ENCODE measurements at regions not wholly inside any gene's neighbourhood (a gene's known extent, or its start where the extent isn't known, plus 50 kb on each side); places are given as distances from the start of the nearest gene placed in this dataset.

DNA sequence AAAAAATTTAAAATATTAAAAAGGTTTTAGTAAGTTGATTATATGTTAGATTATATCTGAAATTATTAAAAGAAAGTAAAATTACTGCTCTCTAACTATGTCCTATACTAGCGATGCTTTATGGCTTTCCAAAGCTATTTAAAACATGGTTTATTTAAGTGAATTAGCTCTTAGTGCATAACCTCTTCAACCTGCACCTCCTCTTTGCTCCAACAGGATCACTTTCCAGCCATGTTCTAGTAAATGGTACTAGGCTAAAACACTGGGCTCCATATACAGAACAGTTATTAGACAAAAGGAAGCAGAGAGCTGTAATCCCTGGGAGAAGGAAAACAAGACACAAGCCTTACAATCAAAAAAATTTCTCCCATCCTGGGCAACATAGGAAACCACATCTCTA lies 314.9 kb upstream of the ECI2 start:
- no peak overlapping the region for H3K27ac Mint-ChIP-seq
- DNase-seq: no peak
- H3K36me3 Mint-ChIP-seq (ENCODE audit: low read depth): no peaks in the 10 kb centered on the region
- intact Hi-C loops (cut with micrococcal nuclease): no loop called here
- no peaks in the 10 kb centered on the region for H3K27me3 Mint-ChIP-seq
- no peaks in the 10 kb centered on the region for H3K4me1 Mint-ChIP-seq
- no peak overlapping the region for H3K4me3 Mint-ChIP-seq
- H3K9me3 Mint-ChIP-seq: no peaks in the 10 kb centered on the region

DNA sequence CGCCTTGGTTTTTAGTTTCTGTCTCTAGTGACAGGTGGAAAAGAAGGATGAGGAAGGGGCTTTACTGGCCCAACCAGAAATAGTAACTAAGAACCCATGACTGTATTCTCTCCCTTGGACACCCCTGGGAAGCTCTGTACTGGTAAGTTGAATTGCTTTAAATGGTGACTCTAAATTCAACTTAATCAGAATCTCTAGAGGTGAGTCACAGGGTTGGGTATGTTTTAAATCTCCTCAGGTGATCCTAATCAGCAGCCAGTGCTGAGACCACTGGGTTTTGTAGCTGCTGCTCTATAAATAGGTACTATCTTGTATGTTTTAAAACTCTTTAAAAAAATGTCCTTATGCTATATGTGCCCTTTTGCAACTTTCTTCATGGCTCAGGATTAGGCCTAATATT lies 314.0 kb upstream of the ECI2 start:
- no peaks in the 10 kb centered on the region for H3K4me1 Mint-ChIP-seq
- DNase-seq: no peak
- intact Hi-C loops (cut with micrococcal nuclease): no loop called here
- H3K9me3 Mint-ChIP-seq: no peaks in the 10 kb centered on the region
- no peaks in the 10 kb centered on the region for H3K36me3 Mint-ChIP-seq (ENCODE audit: low read depth)
- H3K27me3 Mint-ChIP-seq: no peaks in the 10 kb centered on the region
- no peak overlapping the region for H3K4me3 Mint-ChIP-seq
- no peak overlapping the region for H3K27ac Mint-ChIP-seq

DNA sequence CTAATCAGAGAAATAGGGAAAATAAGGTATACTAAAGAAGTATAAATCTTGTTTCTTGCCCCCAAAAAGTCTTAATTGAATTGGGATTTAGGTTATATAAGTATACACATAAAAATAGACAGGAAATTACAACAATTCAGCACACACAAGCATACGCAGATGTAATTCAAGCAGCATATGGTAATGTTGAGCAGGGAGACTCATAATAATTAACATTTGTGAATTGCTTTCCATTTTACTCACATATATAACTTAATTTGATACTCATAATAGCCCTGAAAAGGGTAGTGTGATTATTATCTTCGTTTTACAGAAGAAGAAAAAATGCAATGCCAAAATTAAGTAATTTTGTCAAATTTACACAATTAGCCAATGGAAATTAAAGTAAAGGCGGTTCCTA lies 313.5 kb upstream of the ECI2 start:
- Mint-ChIP-seq H3K4me3 (no peak overlapping the region), H3K4me1 (no peaks in the 10 kb centered on the region), H3K36me3 (ENCODE audit: low read depth) (no peaks in the 10 kb centered on the region), H3K9me3 (no peaks in the 10 kb centered on the region), H3K27me3 (no peaks in the 10 kb centered on the region), H3K27ac (no peak overlapping the region)
- intact Hi-C loops (cut with micrococcal nuclease): no loop called here
- DNase-seq: no peak

DNA sequence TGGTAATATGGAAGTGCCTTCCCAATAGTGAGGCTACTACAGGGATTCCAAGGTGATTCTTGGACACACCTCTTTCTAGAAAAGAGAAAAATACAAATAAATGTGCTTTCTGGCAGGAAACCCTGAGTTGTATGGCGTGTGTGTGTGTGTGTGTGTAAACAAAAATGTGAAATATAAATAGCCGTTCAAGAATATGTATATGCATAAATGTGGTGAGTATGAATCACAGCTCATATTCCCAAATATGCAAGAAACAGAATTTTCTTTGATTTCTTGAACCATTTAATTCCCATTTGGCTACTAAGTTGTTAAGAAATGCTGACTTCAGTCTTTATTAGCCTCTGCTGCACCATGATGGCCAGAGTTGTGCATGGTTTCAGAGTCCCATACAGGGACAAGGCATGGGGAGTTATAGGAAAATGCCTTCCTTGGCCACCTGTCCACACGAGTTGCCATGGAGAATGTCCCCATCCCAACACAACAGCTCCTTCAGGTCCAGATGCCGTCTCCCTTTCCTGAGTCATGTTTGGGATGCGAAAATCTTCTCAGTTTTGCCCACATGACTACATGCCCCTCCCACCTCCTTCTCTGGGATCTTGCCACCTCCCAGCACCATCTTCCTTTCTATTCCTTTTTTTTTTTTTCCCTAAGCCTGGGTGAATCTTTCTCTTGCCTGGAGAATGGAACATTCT lies 312.4 kb upstream of the ECI2 start:
- no peak overlapping the region for H3K27ac Mint-ChIP-seq
- no peaks in the 10 kb centered on the region for H3K36me3 Mint-ChIP-seq (ENCODE audit: low read depth)
- no peaks in the 10 kb centered on the region for H3K27me3 Mint-ChIP-seq
- DNase-seq: no peak
- H3K4me3 Mint-ChIP-seq: no peak overlapping the region
- intact Hi-C loops (cut with micrococcal nuclease): no loop called here
- H3K4me1 Mint-ChIP-seq: no peaks in the 10 kb centered on the region
- H3K9me3 Mint-ChIP-seq: no peaks in the 10 kb centered on the region

DNA sequence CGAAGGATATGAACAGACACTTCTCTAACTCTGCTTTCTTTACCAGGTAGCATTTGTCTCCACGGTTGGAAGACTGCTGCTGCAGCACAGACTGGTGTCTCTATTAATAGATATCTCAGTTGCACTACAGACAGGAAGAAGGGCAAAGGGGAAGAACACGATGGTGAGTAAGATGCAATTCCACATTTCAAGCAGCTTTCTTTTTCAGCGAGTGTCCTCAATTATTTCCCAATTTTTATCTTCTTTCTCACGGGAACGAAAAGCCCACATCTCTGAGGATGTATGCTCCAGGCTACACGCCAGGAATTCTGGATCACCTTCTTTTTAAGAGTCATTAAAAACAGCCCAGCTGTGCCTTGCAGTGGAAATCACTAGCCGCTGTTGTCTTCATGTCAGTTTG lies 311.6 kb upstream of the ECI2 start:
- intact Hi-C loops (cut with micrococcal nuclease): no loop called here
- no peak overlapping the region for H3K27ac Mint-ChIP-seq

DNA sequence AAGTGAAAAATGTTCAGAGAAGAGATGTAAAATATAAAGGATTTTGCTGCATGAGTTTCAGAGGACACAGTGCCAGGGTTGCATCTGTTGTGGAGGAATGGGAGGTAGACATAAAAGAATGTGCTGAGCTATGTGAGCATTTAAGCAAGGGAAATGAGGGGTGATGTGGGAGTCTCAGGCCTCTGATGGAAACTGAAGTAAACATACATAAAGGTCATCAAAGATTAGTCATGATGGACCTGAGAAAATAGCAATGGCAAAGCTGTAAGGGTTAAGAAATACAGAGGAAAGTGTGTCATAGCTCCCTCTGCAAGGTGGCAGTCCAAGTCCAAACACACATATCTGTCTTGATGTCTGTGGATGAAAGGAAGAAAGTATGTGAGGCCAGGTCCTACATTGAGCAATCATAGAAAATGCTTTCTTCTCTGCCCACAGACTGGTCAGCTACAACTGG lies 306.6 kb upstream of the ECI2 start:
- DNase-seq: peak; percentile 34
- Mint-ChIP-seq H3K4me3 (no peak overlapping the region), H3K27ac (no peak overlapping the region), H3K27me3 (peaks cover 2% of the 10 kb centered on the region), H3K9me3 (no peaks in the 10 kb centered on the region), H3K4me1 (no peaks in the 10 kb centered on the region), H3K36me3 (ENCODE audit: low read depth) (no peaks in the 10 kb centered on the region)
- intact Hi-C loops (cut with micrococcal nuclease): no loop called here

More for the DNA sequence above, 311.6 kb upstream of the ECI2 start:
- Mint-ChIP-seq H3K27me3 (no peaks in the 10 kb centered on the region), H3K4me1 (no peaks in the 10 kb centered on the region), H3K36me3 (ENCODE audit: low read depth) (no peaks in the 10 kb centered on the region), H3K4me3 (no peak overlapping the region), H3K9me3 (no peaks in the 10 kb centered on the region)
- no peak for DNase-seq

DNA sequence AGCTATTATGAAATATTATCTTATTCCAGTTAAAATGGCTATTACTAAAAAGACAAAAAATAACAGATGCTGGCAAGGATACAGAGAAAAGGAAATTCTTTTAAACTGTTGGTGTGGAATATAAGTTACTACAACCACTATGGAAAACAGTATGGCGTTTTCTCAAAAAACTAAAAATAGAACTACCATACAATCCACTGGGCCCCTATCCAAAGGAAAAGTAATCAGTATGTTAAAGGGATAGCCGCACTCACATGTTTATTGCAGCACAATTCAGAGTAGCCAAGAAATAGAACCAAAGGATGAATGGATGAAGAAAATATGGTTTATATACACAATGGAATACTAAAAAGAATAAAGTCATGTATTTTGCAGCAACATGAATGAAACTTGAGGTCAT lies 303.8 kb upstream of the ECI2 start:
- Mint-ChIP-seq H3K4me3 (no peak overlapping the region), H3K27me3 (peaks cover 2% of the 10 kb centered on the region), H3K27ac (no peak overlapping the region), H3K36me3 (ENCODE audit: low read depth) (no peaks in the 10 kb centered on the region), H3K4me1 (no peaks in the 10 kb centered on the region), H3K9me3 (no peaks in the 10 kb centered on the region)
- DNase-seq: no peak
- intact Hi-C loops (cut with micrococcal nuclease): no loop called here

DNA sequence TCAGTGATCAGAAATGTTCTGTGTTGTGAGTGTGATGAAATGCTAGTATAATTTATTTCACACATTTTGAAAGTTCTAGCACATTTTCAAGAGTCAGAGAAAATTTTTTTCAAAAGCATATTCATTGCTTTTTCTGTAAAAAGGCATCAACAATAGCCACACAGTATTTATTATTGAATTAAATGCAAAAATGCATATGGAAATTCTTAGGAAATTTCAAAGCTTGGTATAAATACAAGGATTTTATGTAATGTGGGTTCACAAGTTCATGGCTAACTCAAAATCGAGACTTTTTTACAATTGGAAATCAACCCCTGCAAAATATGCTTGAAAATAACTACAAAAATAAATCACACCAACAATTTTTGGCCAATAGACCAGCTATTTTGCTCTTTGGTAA lies 302.0 kb upstream of the ECI2 start:
- DNase-seq: no peak
- intact Hi-C loops (cut with micrococcal nuclease): no loop called here
- Mint-ChIP-seq H3K27me3 (peaks cover 2% of the 10 kb centered on the region), H3K36me3 (ENCODE audit: low read depth) (no peaks in the 10 kb centered on the region), H3K27ac (no peak overlapping the region), H3K4me1 (no peaks in the 10 kb centered on the region), H3K9me3 (peaks cover 3% of the 10 kb centered on the region), H3K4me3 (no peak overlapping the region)

DNA sequence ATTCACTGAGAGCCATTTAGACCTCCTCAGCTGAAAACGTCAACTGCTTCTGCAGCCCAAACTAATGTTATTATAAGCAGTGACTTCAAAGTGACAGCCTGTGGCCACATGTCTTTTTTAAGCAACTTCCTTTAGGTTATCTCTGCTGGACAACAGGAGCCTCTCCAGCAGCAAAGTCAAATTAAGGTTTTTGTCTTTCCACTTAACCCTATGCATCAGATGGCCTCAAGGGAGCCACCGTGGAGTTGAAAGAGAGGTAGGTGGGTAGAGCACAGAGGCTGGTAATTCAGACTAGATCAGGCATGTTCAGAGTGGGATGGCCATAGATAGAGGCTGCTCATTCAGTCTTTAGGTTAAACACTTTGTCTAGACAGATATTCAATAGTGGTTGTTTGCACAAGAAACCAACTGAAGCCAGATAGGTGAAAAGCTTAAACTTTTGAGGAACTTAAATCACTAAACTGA lies 300.6 kb upstream of the ECI2 start:
- DNase-seq: peak; percentile 26
- peaks cover 3% of the 10 kb centered on the region for H3K9me3 Mint-ChIP-seq
- peaks cover 2% of the 10 kb centered on the region for H3K27me3 Mint-ChIP-seq
- no peak overlapping the region for H3K4me3 Mint-ChIP-seq
- H3K4me1 Mint-ChIP-seq: no peaks in the 10 kb centered on the region
- no peaks in the 10 kb centered on the region for H3K36me3 Mint-ChIP-seq (ENCODE audit: low read depth)
- no peak overlapping the region for H3K27ac Mint-ChIP-seq
- intact Hi-C loops (cut with micrococcal nuclease): no loop called here

DNA sequence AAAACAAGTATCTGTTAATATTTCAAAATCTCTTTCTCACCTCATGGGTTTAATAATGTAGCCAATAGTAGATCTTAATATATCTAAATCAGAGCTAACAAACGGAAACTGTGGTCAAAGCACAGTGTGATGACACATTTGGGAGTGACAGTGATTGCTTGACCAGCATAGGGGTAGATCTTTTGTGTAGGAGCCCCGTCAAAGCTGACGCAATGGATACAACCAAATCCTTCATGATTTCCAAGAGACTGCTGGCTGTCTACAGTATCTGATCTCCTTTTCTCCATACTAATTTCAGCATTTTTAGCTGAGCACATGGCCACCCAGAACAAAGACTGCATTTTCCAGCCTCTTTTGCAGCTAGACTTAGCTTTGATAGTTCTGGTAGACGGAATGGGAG lies 299.3 kb upstream of the ECI2 start:
- no peak overlapping the region for H3K27ac Mint-ChIP-seq
- H3K9me3 Mint-ChIP-seq: peaks cover 4% of the 10 kb centered on the region
- intact Hi-C loops (cut with micrococcal nuclease): no loop called here
- H3K4me1 Mint-ChIP-seq: no peaks in the 10 kb centered on the region
- no peaks in the 10 kb centered on the region for H3K36me3 Mint-ChIP-seq (ENCODE audit: low read depth)
- H3K27me3 Mint-ChIP-seq: peaks cover 2% of the 10 kb centered on the region
- DNase-seq: no peak
- no peak overlapping the region for H3K4me3 Mint-ChIP-seq

DNA sequence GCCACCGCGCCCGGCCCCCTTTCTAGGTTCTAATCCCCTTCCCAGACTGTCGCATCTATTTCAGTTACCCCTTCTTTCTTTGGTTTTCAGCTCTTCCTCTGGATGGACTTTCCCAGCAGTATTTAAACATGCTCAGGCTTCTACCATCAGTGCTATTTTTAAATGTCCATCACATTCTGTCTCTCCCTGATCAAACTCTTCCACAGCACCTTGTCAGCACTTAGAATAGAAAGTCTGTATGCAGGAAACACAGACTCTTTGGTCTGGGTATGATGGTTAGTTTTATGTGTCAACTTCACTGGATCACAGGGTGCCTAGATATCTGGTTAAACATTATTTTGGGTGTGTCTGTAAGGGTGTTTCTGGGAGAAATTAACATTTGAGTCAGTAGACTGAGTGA lies 297.8 kb upstream of the ECI2 start:
- intact Hi-C loops (cut with micrococcal nuclease): no loop called here
- H3K36me3 Mint-ChIP-seq (ENCODE audit: low read depth): no peaks in the 10 kb centered on the region
- no peak for DNase-seq
- no peaks in the 10 kb centered on the region for H3K4me1 Mint-ChIP-seq
- H3K27ac Mint-ChIP-seq: no peak overlapping the region
- H3K27me3 Mint-ChIP-seq: peaks cover 2% of the 10 kb centered on the region
- peaks cover 6% of the 10 kb centered on the region for H3K9me3 Mint-ChIP-seq
- H3K4me3 Mint-ChIP-seq: no peak overlapping the region

DNA sequence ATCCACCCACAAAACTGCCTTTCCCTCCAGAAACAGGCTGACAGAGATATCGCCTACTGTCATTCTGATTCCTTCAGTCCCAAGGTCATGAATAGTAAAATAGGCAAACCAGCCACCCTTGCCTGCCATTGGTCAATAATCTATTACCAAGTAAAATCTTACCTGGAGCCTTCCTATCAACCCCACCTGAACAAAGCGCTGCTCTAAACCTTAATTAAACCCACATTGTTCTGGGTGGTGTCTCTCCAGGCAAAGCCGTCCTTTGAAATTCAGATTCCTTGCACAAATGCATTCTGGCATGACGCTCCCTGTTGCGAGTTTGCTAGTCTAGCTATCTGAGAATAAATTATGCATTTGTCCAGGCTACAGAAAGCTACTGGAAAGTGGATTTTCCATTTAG lies 291.6 kb upstream of the ECI2 start:
- no peaks in the 10 kb centered on the region for H3K36me3 Mint-ChIP-seq (ENCODE audit: low read depth)
- no peaks in the 10 kb centered on the region for H3K27me3 Mint-ChIP-seq
- no peaks in the 10 kb centered on the region for H3K4me1 Mint-ChIP-seq
- peaks cover 7% of the 10 kb centered on the region for H3K9me3 Mint-ChIP-seq
- H3K4me3 Mint-ChIP-seq: no peak overlapping the region
- no peak overlapping the region for H3K27ac Mint-ChIP-seq
- intact Hi-C loops (cut with micrococcal nuclease): no loop called here
- DNase-seq: no peak

DNA sequence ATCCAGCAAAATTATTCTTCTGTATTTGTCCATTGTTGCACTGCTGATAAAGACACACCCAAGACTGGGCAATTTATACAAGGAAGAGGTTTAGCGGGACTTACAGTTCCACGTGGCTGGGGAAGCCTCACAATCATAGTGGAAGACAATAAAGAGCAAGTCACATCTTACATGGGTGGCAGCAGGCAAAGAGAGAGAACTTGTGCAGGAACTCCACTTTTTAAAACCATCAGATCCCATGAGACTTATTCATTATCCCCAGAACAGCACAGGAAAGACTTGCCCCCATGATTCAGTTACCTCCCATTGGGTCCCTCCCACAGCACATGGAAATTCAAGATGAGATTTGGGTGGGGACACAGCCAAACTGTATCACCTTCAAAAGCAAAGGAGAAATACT lies 286.5 kb upstream of the ECI2 start:
- H3K4me3 Mint-ChIP-seq: no peak overlapping the region
- no peak overlapping the region for H3K27ac Mint-ChIP-seq
- H3K36me3 Mint-ChIP-seq (ENCODE audit: low read depth): no peaks in the 10 kb centered on the region
- no peaks in the 10 kb centered on the region for H3K4me1 Mint-ChIP-seq
- no peak for DNase-seq
- intact Hi-C loops (cut with micrococcal nuclease): no loop called here
- H3K27me3 Mint-ChIP-seq: no peaks in the 10 kb centered on the region
- H3K9me3 Mint-ChIP-seq: peaks cover 3% of the 10 kb centered on the region

DNA sequence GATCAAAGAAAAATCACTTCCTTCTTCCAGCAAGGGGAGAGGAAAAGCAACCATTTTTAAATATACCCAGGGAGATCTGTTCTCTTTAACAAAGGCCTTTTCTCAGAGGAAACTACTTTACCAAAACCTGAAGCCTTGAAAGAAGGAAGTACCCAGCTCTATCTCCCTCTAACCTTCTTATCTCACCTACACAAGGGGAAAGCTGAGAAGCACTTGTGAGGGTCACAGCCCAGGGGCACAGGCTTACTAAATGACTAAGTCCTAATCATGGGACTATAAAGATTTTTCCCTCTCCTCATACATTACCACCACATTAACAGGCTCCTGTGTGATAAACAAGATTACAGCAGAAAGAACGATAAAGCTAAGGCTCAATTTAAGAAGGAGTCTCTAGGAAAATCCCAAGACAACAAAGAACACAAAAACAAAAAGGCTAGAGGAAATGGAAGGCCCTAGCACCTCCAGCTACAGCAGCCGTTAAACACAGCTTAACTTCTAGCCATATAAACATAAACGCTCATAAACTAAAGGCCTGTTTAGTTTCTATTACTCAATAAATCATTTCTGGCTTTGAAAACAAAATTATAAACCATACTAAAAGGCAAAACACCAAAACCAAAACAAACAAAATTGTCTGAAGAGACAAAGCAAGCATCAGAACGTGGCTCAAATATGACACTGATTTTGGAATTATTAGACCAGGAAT lies 284.9 kb upstream of the ECI2 start:
- H3K36me3 Mint-ChIP-seq (ENCODE audit: low read depth): no peaks in the 10 kb centered on the region
- intact Hi-C loops (cut with micrococcal nuclease): no loop called here

DNA sequence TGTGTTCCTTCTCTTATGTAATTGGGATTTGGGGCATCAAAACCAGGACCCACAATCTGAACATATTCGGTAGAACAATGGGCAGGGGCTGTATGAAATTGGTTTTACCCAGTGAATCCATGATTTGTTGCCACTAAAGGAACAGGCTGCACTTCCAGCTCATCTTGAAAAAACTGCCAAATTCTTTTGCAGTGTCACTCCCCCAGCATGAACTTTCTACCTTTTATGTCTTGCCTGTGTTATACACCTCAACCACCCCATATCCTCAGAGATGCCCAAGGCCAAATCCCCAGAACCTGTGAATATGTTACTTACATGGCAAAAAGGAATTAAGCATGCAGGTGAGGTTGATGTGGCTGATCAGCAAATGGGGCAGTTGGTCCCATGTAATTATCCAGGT lies 280.2 kb upstream of the ECI2 start:
- Mint-ChIP-seq H3K4me3 (no peak overlapping the region), H3K27me3 (no peaks in the 10 kb centered on the region), H3K4me1 (no peaks in the 10 kb centered on the region), H3K36me3 (ENCODE audit: low read depth) (no peaks in the 10 kb centered on the region), H3K9me3 (no peaks in the 10 kb centered on the region), H3K27ac (no peak overlapping the region)
- DNase-seq: no peak
- intact Hi-C loops (cut with micrococcal nuclease): no loop called here

More for the DNA sequence above, 284.9 kb upstream of the ECI2 start:
- no peak for DNase-seq
- Mint-ChIP-seq H3K27ac (no peak overlapping the region), H3K4me3 (no peak overlapping the region), H3K4me1 (no peaks in the 10 kb centered on the region), H3K27me3 (no peaks in the 10 kb centered on the region), H3K9me3 (no peaks in the 10 kb centered on the region)
